Stomach smooth muscle (tissue), 2 donors: ENCODE measurements at regions not wholly inside any gene's neighbourhood (a gene's known extent, or its start where the extent isn't known, plus 50 kb on each side); places are given as distances from the start of the nearest gene placed in this dataset.

Experiments used
- H3K27ac ChIP-seq: one replicate; pipeline ENCODE4 v1.7.0; 2013; ENCODE audit warnings: mild to moderate bottlenecking, low read length, inconsistent platforms
- H3K27me3 ChIP-seq, 2 donors: one replicate each; pipeline ENCODE4 v1.7.0; 2013; ENCODE audit warnings: low read length in 2 of 2; ENCODE audit not compliant: insufficient read depth in 2 of 2, control insufficient read depth in 1 of 2
- H3K36me3 ChIP-seq, 2 donors: one replicate each; pipeline ENCODE4 v1.7.0; 2013; ENCODE audit warnings: low read length in 2 of 2; ENCODE audit not compliant: control insufficient read depth in 2 of 2, insufficient read depth in 2 of 2
- H3K4me1 ChIP-seq: one replicate; pipeline ENCODE4 v1.7.0; 2013; ENCODE audit warnings: low read length; ENCODE audit not compliant: control insufficient read depth, insufficient read depth
- H3K4me3 ChIP-seq, 2 donors: one replicate each; pipeline ENCODE4 v1.7.0; 2013; ENCODE audit warnings: low read length in 2 of 2
- H3K9ac ChIP-seq, 2 donors: one replicate each; pipeline ENCODE4 v1.7.0; 2013; ENCODE audit warnings: low read length in 2 of 2, mild to moderate bottlenecking in 1 of 2
- H3K9me3 ChIP-seq, 2 donors: one replicate each; pipeline ENCODE4 v1.7.0; 2013; ENCODE audit warnings: low read length in 2 of 2; ENCODE audit not compliant: control insufficient read depth in 2 of 2
- donor health status: healthy.
- donor health status: Pancreatic carcinoma.

GRCh38 chr10:125568156-125568555 lies 114.8 kb downstream of the TEX36 start:
- H3K4me1 ChIP-seq, result no peaks in the 10 kb centered on the region
- no peak overlapping the region for H3K4me3 ChIP-seq
- no peak overlapping the region for H3K9ac ChIP-seq
- H3K36me3 ChIP-seq, result no peaks in the 10 kb centered on the region
- H3K9me3 ChIP-seq, result no peaks in the 10 kb centered on the region
- H3K27me3 ChIP-seq, result no peaks in the 10 kb centered on the region
- no peak overlapping the region for H3K27ac ChIP-seq

GRCh38 chr10:125567529-125567928 lies 115.4 kb downstream of the TEX36 start:
- no peak overlapping the region for H3K27ac ChIP-seq
- no peaks in the 10 kb centered on the region for H3K4me1 ChIP-seq
- H3K27me3 ChIP-seq, result no peaks in the 10 kb centered on the region
- no peak overlapping the region for H3K4me3 ChIP-seq
- no peaks in the 10 kb centered on the region for H3K36me3 ChIP-seq
- H3K9ac ChIP-seq, result no peak overlapping the region
- H3K9me3 ChIP-seq, result no peaks in the 10 kb centered on the region

DNA sequence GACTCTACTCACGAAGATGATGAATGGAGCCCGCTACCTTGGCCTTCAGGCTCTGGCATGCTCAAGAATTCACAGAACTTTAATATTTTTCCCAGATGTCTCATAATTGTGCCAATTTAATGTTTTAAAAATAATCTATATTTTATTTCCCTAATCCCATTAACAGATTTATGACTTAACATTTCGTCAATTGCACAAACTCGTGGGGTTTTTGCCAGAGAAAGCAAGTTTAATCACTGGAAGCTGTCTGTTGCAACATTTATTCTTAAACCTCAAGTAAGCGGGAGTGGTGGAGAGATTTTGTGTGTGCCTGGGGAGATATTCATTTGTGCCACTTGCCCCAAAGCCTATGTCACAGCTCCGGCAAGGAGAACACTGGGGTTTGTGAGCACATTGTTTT lies 117.9 kb downstream of the TEX36 start:
- Histone ChIP-seq H3K4me1 (no peaks in the 10 kb centered on the region), H3K27ac (no peak overlapping the region), H3K9ac (no peak overlapping the region), H3K36me3 (no peaks in the 10 kb centered on the region), H3K4me3 (no peak overlapping the region), H3K9me3 (no peaks in the 10 kb centered on the region), H3K27me3 (no peaks in the 10 kb centered on the region)

DNA sequence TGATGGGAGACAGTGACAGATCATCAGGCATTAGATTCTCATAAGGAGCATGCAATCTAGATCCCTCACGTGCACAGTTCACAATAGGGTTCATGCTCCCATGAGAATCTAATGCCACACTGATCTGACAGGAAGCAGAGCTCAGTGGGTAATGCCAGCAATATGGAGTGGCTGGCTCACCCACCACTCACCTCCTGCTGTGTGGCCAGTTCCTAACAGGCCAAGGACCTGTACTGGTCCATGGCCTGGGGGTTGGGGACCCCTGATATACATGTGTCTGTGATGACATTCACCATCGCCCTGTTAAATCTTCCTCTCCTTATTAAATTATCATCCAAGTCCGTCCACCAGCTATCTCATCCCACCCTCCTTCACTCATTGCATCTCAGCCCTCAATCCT lies 118.4 kb downstream of the TEX36 start:
- no peak overlapping the region for H3K27ac ChIP-seq
- no peaks in the 10 kb centered on the region for H3K27me3 ChIP-seq
- H3K4me1 ChIP-seq, result no peaks in the 10 kb centered on the region
- no peak overlapping the region for H3K4me3 ChIP-seq
- H3K9me3 ChIP-seq, result no peaks in the 10 kb centered on the region
- H3K36me3 ChIP-seq, result no peaks in the 10 kb centered on the region
- no peak overlapping the region for H3K9ac ChIP-seq

- Histone ChIP-seq H3K27me3 (no peaks in the 10 kb centered on the region), H3K4me3 (no peak overlapping the region), H3K4me1 (no peaks in the 10 kb centered on the region), H3K36me3 (no peaks in the 10 kb centered on the region), H3K9ac (no peak overlapping the region), H3K27ac (no peak overlapping the region), H3K9me3 (no peaks in the 10 kb centered on the region)
Measured at GRCh38 chr10:125562737-125563136, 120.2 kb downstream of the TEX36 start.

- no peaks in the 10 kb centered on the region for H3K9me3 ChIP-seq
- H3K27ac ChIP-seq, result no peak overlapping the region
- no peak overlapping the region for H3K4me3 ChIP-seq
- H3K27me3 ChIP-seq, result no peaks in the 10 kb centered on the region
- H3K4me1 ChIP-seq, result no peaks in the 10 kb centered on the region
- no peak overlapping the region for H3K9ac ChIP-seq
- H3K36me3 ChIP-seq, result no peaks in the 10 kb centered on the region
Measured at GRCh38 chr10:125560947-125561346, 122.0 kb downstream of the TEX36 start.

DNA sequence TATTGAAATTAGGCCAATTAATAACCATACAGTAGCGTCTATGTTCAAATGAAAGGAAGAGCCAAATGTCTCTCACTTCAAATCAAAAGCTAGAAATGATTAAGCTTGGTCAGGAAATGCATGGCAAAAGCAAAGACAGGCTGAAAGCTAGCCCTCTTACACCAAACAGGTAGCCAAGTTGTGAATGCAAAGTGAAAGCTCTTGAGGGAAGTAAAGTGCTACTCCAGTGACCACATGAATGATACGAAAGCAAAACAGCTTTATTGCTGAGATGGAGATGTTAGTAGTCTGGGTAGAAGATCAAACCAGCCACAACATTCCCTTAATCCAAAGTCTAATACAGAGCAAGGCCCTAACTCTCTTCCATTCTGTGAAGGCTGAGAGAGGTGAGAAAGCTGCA lies 123.8 kb downstream of the TEX36 start:
- Histone ChIP-seq H3K4me1 (no peaks in the 10 kb centered on the region), H3K4me3 (no peak overlapping the region), H3K27ac (no peak overlapping the region), H3K36me3 (no peaks in the 10 kb centered on the region), H3K27me3 (no peaks in the 10 kb centered on the region), H3K9me3 (no peaks in the 10 kb centered on the region), H3K9ac (no peak overlapping the region)

DNA sequence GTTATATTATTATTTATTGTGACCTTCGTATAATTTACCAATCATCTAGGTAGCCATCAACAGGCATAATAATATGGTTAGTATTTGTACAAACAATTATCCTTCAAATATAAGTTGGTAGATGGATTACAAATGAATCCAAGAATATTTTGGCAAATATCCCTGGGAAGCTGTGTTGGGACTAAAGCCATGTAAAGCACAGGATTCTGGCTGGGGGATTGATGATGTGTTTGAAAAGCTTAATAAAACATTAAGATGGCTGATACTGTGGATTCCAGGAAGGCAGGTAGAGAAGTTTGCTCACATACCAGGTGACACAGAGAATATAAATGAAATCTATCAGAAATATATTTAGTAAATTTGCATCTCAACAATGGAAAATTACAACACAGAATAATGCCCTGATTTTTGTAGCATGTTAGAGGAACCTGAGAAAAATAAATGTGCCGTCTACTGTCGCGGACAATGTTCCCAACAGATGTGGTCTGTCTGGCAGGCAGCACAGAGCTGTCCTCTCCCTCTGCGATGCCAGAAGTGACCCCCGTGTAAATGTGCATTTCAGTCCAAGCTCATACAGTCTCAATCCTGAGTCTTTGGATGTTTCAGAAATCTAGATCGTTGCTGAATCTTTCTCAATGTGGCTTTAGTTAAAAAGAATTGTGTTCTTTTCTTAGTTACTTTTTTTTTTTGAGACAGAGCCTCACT lies 125.0 kb downstream of the TEX36 start:
- no peak overlapping the region for H3K9ac ChIP-seq
- H3K9me3 ChIP-seq, result peaks cover 2 to 4% of the 10 kb centered on the region in 2 donors
- H3K36me3 ChIP-seq, result no peaks in the 10 kb centered on the region
- H3K27me3 ChIP-seq, result no peaks in the 10 kb centered on the region
- H3K27ac ChIP-seq, result no peak overlapping the region
- H3K4me1 ChIP-seq, result no peaks in the 10 kb centered on the region
- no peak overlapping the region for H3K4me3 ChIP-seq

DNA sequence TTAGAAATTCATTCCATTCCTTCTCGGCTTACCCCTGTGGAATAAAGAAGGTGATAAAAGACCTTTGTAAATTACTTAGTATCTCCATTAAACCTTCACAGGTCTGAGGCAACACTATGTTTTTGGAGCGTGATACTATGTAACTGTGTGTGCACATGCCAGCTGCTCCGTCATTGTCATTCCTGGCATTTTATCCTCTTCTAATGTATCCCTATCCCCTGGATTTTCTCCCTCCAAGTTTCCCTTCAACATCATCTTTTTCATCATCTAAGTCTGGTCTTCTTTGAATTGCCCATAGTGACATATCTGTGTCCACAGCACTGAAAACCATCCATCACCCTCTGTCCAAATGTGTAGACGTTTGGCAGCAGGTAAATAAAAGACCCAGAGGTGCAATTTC lies 125.7 kb downstream of the TEX36 start:
- no peaks in the 10 kb centered on the region for H3K27me3 ChIP-seq
- no peak overlapping the region for H3K27ac ChIP-seq

GRCh38 chr10:125556882-125557281 lies 126.1 kb downstream of the TEX36 start:
- Histone ChIP-seq H3K9ac (no peak overlapping the region), H3K4me1 (no peaks in the 10 kb centered on the region), H3K36me3 (no peaks in the 10 kb centered on the region), H3K27me3 (no peaks in the 10 kb centered on the region), H3K4me3 (no peak overlapping the region), H3K9me3 (peaks cover 7% of the 10 kb centered on the region in 2 donors), H3K27ac (no peak overlapping the region)

More for the DNA sequence above, 125.7 kb downstream of the TEX36 start:
- Histone ChIP-seq H3K36me3 (no peaks in the 10 kb centered on the region), H3K9ac (no peak overlapping the region), H3K9me3 (peaks cover 7% of the 10 kb centered on the region in 2 donors), H3K4me1 (no peaks in the 10 kb centered on the region), H3K4me3 (no peak overlapping the region)

DNA sequence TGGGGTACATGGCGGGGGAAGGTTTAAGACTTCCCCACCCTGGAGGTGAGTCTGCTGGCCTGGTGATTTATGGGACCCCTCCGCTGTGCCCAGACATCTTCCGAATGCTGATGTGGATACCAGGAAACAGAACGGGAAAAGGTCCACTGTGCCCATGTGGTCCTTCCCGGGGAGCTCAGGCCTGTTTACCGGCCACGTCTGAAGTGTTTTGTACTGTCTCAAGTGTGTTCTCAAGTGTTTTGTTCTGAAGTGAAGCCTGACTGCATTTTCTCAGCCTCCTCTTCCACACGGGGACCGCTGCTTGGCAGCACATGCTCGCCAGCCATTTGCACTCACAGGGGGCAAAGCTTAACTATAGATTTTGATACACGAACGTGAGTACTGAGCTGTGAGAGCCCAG lies 127.2 kb downstream of the TEX36 start:
- H3K27ac ChIP-seq, result no peak overlapping the region
- no peaks in the 10 kb centered on the region for H3K36me3 ChIP-seq
- H3K27me3 ChIP-seq, result no peaks in the 10 kb centered on the region
- H3K9me3 ChIP-seq, result peaks cover 7% of the 10 kb centered on the region in 2 donors
- no peaks in the 10 kb centered on the region for H3K4me1 ChIP-seq
- no peak overlapping the region for H3K4me3 ChIP-seq
- no peak overlapping the region for H3K9ac ChIP-seq
